Transverse colon (tissue), 4 donors: ENCODE measurements at regions not wholly inside any gene's neighbourhood (a gene's known extent, or its start where the extent isn't known, plus 50 kb on each side); places are given as distances from the start of the nearest gene placed in this dataset.

Experiments used
- DNase-seq: peaks from one replicate; pipeline ENCODE4 v3.0.0-alpha.2; 2019
- H3K27ac ChIP-seq, 4 donors: fragments of 200-600 bp; sonication (generic); 2 replicates each; pipeline ENCODE4 v1.5.1; 2016 to 2018; ENCODE audit warnings: inconsistent platforms in 4 of 4
- H3K27me3 ChIP-seq: fragments of 200-600 bp; sonication (generic); 2 replicates; pipeline ENCODE4 v1.5.1; 2017; ENCODE audit warnings: inconsistent platforms
- H3K36me3 ChIP-seq, 4 donors: fragments of 200-600 bp; sonication (generic); 2 replicates each; pipeline ENCODE4 v1.5.1; 2017 to 2019; ENCODE audit warnings: inconsistent platforms in 4 of 4
- H3K4me1 ChIP-seq, 4 donors: fragments of 200-600 bp; sonication (generic); 2 replicates each; pipeline ENCODE4 v1.5.1; 2017 to 2020; ENCODE audit warnings: inconsistent platforms in 4 of 4
- H3K4me3 ChIP-seq, 4 donors: fragments of 200-600 bp; sonication (generic); 1 replicate in 1 of 4; 2 replicates in 3 of 4; pipeline versions ENCODE4 v1.5.1 to v1.6.1; 2017 to 2019; ENCODE audit warnings: inconsistent platforms in 4 of 4
- H3K9me3 ChIP-seq, 2 donors: fragments of 200-600 bp; sonication (generic); 2 replicates each; pipeline ENCODE4 v1.5.1; 2017 to 2019; ENCODE audit warnings: inconsistent platforms in 2 of 2
- EP300 ChIP-seq: sonication (generic); formaldehyde crosslinking; IDR thresholded peaks from one replicate; pipeline ENCODE4 v1.6.1; 2017; ENCODE audit warnings: antibody characterized with exemption, low read depth
- POLR2A ChIP-seq: fragments of 450-650 bp; IDR thresholded peaks from one replicate; pipeline ENCODE4 v1.6.1; 2016; ENCODE audit warnings: antibody characterized with exemption, mild to moderate bottlenecking, moderate library complexity
- POLR2AphosphoS5 ChIP-seq, 3 donors: sonication (generic); formaldehyde crosslinking; IDR thresholded peaks; one replicate each; pipeline ENCODE4 v1.6.1; 2016; ENCODE audit warnings: antibody characterized with exemption in 3 of 3
- WGBS, 2 donors: methylation state at CpG; one replicate each; pipeline ENCODE4 v1.1.5; 2018; ENCODE audit warnings: low coverage in 1 of 2; 5-methylcytosine and 5-hydroxymethylcytosine counted together
- in situ Hi-C, 4 donors: fragments of 200-750 bp; cut with MboI; loops; one replicate each; pipeline versions ENCODE4 v1.15.0 to v1.15.1; 2017; ENCODE audit warnings: low sequenced_read_pairs in 3 of 4, low pct_ligation_motif_present in 1 of 4, low pct_unique_long_range_greater_than_20kb in 1 of 4
- intact Hi-C: fragments of 100-400 bp; cut with DNase I; formaldehyde crosslinking; loops from one replicate; pipeline ENCODE4 v1.15.1; 2023; ENCODE audit warnings: low total_unique reads
- TF ChIP-seq, protein P1 (sequence below), 5 experiments: fragments of 200-600 bp in 3 of 5; fragments of 450-650 bp in 2 of 5; sonication (generic) in 3 of 5; IDR thresholded peaks; 1 replicate in 2 of 5; 2 replicates in 3 of 5; pipeline ENCODE4 v1.5.1; 2016 to 2017; ENCODE audit warnings: antibody characterized with exemption in 5 of 5, inconsistent platforms in 3 of 5, mild to moderate bottlenecking in 2 of 5, moderate library complexity in 1 of 5

DNA sequence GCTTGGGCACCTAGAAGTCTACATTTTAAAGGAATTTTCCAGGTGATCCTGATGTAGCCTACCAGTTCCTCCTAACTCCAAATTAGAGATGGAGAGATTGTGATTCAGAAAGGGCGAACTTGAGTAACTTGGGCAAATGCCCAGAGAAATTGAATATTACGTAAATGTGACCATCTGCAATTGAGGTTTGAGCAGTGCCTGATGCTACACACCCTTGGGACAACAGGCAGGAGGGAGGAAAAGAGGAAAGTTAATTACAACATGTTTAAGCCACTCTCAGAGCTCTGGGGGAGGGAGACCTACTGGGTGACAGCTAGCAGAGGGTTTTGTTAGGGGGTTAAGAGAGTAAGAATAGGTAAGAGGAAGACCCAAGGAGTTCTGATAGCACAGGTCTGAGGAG is 208.9 kb downstream of the LPIN1 start:
- in situ Hi-C loops, result no loop called here
- intact Hi-C loops, result no loop called here
- 32 to 75% methylated on average over 2 of the region's 2 CpGs for WGBS, 2 donors
- no peak for DNase-seq
- H3K36me3 ChIP-seq, result no peaks in the 10 kb centered on the region
- H3K9me3 ChIP-seq, result no peaks in the 10 kb centered on the region
- no peak for TF ChIP-seq POLR2AphosphoS5 (IDR thresholded peaks at IDR 0.05)
- TF ChIP-seq, protein P1, sequence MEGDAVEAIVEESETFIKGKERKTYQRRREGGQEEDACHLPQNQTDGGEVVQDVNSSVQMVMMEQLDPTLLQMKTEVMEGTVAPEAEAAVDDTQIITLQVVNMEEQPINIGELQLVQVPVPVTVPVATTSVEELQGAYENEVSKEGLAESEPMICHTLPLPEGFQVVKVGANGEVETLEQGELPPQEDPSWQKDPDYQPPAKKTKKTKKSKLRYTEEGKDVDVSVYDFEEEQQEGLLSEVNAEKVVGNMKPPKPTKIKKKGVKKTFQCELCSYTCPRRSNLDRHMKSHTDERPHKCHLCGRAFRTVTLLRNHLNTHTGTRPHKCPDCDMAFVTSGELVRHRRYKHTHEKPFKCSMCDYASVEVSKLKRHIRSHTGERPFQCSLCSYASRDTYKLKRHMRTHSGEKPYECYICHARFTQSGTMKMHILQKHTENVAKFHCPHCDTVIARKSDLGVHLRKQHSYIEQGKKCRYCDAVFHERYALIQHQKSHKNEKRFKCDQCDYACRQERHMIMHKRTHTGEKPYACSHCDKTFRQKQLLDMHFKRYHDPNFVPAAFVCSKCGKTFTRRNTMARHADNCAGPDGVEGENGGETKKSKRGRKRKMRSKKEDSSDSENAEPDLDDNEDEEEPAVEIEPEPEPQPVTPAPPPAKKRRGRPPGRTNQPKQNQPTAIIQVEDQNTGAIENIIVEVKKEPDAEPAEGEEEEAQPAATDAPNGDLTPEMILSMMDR (IDR thresholded peaks at IDR 0.05), result no peak
- no peak for TF ChIP-seq POLR2A
- TF ChIP-seq EP300, result no peak
- no peaks in the 10 kb centered on the region for H3K27me3 ChIP-seq
- no peak overlapping the region for H3K27ac ChIP-seq
- H3K4me3 ChIP-seq, result no peak overlapping the region
- no peaks in the 10 kb centered on the region for H3K4me1 ChIP-seq

DNA sequence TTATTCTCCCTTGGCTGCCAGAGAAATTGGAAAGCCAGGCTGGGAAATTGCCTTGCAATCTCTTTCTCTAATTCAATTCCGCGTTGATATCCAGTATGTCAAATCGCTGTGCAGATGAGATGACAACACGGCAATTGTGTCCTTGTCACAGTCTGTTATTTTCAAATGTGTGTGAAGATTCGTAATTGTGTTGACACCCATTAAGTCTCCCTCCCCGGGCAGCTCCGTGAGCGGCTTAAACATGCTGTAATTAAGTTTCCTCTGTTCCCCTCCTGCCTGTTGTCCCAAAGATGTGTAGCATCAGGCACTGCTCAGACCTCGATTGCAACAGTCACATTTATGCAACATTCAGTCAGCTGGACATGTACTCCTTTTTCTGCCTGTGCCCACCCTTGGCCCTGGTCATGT is 209.5 kb downstream of the LPIN1 start:
- H3K27me3 ChIP-seq, result no peaks in the 10 kb centered on the region
- no peak for DNase-seq
- WGBS, 2 donors, result 77 to 85% methylated on average over 7 to 9 of the region's 9 CpGs
- intact Hi-C loops, result no loop called here
- H3K27ac ChIP-seq, result no peak overlapping the region
- H3K4me1 ChIP-seq, result no peaks in the 10 kb centered on the region
- in situ Hi-C loops, result no loop called here
- no peak overlapping the region for H3K4me3 ChIP-seq
- TF ChIP-seq POLR2A, result no peak
- TF ChIP-seq POLR2AphosphoS5 (IDR thresholded peaks at IDR 0.05), result no peak
- TF ChIP-seq, protein P1 (IDR thresholded peaks at IDR 0.05), result no peak
- TF ChIP-seq EP300, result no peak
- no peaks in the 10 kb centered on the region for H3K36me3 ChIP-seq
- no peaks in the 10 kb centered on the region for H3K9me3 ChIP-seq

DNA sequence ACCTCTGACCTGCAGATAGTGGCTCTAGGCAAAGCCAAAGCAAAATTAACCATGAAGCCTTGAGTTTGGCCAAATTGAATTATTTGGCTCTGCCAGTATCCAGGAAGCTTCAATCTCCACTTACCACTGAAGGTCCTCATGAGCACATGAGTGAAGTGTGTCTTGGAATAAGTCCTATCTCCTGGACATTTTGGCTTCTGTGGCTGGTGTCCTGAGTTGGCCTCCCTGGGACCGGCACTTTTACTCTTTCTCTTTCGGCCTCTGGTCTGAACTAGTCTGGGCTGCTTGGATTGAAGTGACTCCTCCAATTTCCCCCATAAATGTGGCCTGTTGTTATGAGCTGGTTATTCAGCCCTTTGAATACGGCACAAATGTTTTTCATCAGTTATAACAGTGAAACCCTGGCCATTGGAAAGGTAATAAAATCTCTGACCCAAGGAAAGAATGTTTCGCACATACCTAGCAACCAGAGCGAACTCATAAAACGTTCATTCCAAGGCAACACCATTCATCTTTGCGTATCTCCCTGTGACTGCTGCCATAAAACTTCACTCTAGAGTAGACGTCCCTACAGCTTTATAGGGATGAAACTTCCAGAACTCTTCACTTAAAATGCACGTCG is 216.4 kb downstream of the LPIN1 start:
- no peaks in the 10 kb centered on the region for H3K9me3 ChIP-seq
- no peak overlapping the region for H3K4me3 ChIP-seq
- in situ Hi-C loops, result no loop called here
- DNase-seq, result no peak
- WGBS, 2 donors, result 57 to 64% methylated on average over 10 of the region's 10 CpGs
- peak overlapping the region in 3 of 4 donors; percentile 18 to 42 (median 26) for H3K27ac ChIP-seq
- intact Hi-C loops, result no loop called here
- no peaks in the 10 kb centered on the region for H3K36me3 ChIP-seq
- TF ChIP-seq POLR2AphosphoS5 (IDR thresholded peaks at IDR 0.05) (peak in 1 of 3 donors; percentile 18), POLR2A (no peak), EP300 (no peak)
- TF ChIP-seq, protein P1 (IDR thresholded peaks at IDR 0.05), result no peak
- H3K27me3 ChIP-seq, result no peaks in the 10 kb centered on the region
- no peaks in the 10 kb centered on the region for H3K4me1 ChIP-seq

DNA sequence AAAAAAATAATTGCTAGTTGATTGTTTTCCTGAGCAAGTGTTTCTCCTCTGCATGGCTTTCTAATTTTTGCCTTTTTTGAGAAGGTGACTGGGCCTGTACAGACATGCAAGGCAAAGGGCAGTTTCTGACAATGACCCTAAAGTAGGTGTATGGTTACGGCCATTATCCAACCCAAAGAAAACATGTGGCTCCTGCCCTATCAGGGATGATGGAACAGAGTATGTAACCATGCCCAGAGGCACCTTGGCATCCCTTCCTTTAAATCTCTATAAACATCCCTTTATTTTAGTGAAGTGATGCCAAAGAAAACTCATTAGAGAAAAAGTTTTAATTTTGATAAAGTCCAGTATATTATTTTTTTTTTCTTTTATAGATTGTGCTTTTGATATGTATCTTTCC is 217.5 kb downstream of the LPIN1 start:
- Histone ChIP-seq H3K4me3 (no peak overlapping the region), H3K27ac (no peak overlapping the region), H3K4me1 (no peaks in the 10 kb centered on the region), H3K36me3 (no peaks in the 10 kb centered on the region), H3K27me3 (no peaks in the 10 kb centered on the region), H3K9me3 (no peaks in the 10 kb centered on the region)
- DNase-seq, result no peak
- intact Hi-C loops, result no loop called here
- in situ Hi-C loops, result no loop called here
- TF ChIP-seq POLR2AphosphoS5 (IDR thresholded peaks at IDR 0.05) (no peak), POLR2A (no peak)
- TF ChIP-seq, protein P1 (IDR thresholded peaks at IDR 0.05), result no peak
- WGBS, 2 donors, result 62 to 86% methylated on average over 1 of the region's 1 CpG
